A549 (cell line): ENCODE measurements at regions not wholly inside any gene's neighbourhood (a gene's known extent, or its start where the extent isn't known, plus 50 kb on each side); places are given as distances from the start of the nearest gene placed in this dataset.

ENCODE experiments used
- EP300 ChIP-seq, 2 experiments: fragments of >200 bp; sonication (Bioruptor Twin); formaldehyde crosslinking; IDR thresholded peaks; 2 replicates in 1 of 2; 3 replicates in 1 of 2; pipeline ENCODE4 v1.6.1; 2016 to 2017
- ESRRA ChIP-seq: fragments of 150-350 bp; IDR thresholded peaks from 2 replicates; pipeline ENCODE4 v1.6.1; 2014; ENCODE audit warnings: mild to moderate bottlenecking, low read length, borderline replicate concordance
- MAFK ChIP-seq: fragments of 450-650 bp; IDR thresholded peaks from 2 replicates; pipeline ENCODE4 v1.6.1; 2014; ENCODE audit not compliant: partially characterized antibody
- POLR2A ChIP-seq: IDR thresholded peaks from 2 replicates; pipeline ENCODE4 v1.6.1; 2012; ENCODE audit warnings: mild to moderate bottlenecking, low read length
- ZNF302 ChIP-seq: fragments of 250-450 bp; sonication (Bioruptor Pico); IDR thresholded peaks from 2 replicates; pipeline ENCODE4 v1.9.0; 2021; ENCODE audit warnings: inconsistent platforms, mild to moderate bottlenecking, moderate library complexity
- ZSCAN20 ChIP-seq: fragments of 250-450 bp; sonication (Bioruptor Pico); IDR thresholded peaks from 2 replicates; pipeline ENCODE4 v1.8.0; 2022; ENCODE audit warnings: mild to moderate bottlenecking, moderate library complexity
- TF ChIP-seq, protein P1 (sequence below): fragments of >200 bp; sonication (Bioruptor Twin); formaldehyde crosslinking; IDR thresholded peaks from 3 replicates; pipeline ENCODE4 v1.5.1; 2016
- TF ChIP-seq, protein P2 (sequence below): IDR thresholded peaks from 2 replicates; pipeline ENCODE4 v1.6.1; 2012
- TF ChIP-seq, protein P3 (sequence below): fragments of 150-350 bp; IDR thresholded peaks from 2 replicates; pipeline ENCODE4 v1.6.1; 2014; ENCODE audit warnings: low read depth, mild to moderate bottlenecking, low read length

DNA sequence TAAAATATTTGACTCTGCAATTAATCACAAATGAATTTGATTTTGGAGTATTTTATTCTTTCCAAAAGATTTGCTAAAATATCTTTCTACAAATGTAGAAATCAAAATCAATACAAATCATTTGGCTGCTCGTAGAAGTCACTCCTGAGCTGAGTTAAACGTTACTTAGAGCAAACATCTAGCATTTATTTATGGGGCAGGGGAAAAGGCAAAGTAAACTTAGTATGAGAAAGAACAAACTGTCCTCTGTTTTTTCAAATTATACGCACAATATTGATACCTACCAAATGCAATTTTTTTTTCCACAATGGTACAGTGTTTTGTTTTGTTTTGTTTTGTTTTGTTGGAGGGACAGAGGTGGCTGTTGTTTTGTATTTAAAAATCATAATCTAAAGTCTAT, 233.8 kb downstream of the TTLL7 start:
- no peak for TF ChIP-seq MAFK
- TF ChIP-seq, protein P1, sequence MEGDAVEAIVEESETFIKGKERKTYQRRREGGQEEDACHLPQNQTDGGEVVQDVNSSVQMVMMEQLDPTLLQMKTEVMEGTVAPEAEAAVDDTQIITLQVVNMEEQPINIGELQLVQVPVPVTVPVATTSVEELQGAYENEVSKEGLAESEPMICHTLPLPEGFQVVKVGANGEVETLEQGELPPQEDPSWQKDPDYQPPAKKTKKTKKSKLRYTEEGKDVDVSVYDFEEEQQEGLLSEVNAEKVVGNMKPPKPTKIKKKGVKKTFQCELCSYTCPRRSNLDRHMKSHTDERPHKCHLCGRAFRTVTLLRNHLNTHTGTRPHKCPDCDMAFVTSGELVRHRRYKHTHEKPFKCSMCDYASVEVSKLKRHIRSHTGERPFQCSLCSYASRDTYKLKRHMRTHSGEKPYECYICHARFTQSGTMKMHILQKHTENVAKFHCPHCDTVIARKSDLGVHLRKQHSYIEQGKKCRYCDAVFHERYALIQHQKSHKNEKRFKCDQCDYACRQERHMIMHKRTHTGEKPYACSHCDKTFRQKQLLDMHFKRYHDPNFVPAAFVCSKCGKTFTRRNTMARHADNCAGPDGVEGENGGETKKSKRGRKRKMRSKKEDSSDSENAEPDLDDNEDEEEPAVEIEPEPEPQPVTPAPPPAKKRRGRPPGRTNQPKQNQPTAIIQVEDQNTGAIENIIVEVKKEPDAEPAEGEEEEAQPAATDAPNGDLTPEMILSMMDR = no peak
- no peak for TF ChIP-seq POLR2A
- TF ChIP-seq, protein P2, sequence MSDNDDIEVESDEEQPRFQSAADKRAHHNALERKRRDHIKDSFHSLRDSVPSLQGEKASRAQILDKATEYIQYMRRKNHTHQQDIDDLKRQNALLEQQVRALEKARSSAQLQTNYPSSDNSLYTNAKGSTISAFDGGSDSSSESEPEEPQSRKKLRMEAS = no peak
- TF ChIP-seq ZSCAN20 = no peak
- TF ChIP-seq EP300 (IDR thresholded peaks at IDR 0.05) = no peak
- no peak for TF ChIP-seq ZNF302
- TF ChIP-seq, protein P3, sequence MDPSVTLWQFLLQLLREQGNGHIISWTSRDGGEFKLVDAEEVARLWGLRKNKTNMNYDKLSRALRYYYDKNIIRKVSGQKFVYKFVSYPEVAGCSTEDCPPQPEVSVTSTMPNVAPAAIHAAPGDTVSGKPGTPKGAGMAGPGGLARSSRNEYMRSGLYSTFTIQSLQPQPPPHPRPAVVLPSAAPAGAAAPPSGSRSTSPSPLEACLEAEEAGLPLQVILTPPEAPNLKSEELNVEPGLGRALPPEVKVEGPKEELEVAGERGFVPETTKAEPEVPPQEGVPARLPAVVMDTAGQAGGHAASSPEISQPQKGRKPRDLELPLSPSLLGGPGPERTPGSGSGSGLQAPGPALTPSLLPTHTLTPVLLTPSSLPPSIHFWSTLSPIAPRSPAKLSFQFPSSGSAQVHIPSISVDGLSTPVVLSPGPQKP = no peak
- no peak for TF ChIP-seq ESRRA
